Caco-2 (cell line): ENCODE measurements at regions not wholly inside any gene's neighbourhood (a gene's known extent, or its start where the extent isn't known, plus 50 kb on each side); places are given as distances from the start of the nearest gene placed in this dataset.
"Not testable (repeated sequence)": the region's sequence is repeated elsewhere in the genome, so short reads cannot be mapped to it uniquely, and the experiment has no call there.

Source experiments
- BruUV-seq: library from RNA; stranded (reverse); fragments of 400-500 nt; replicated peaks from 2 replicates; lab custom pipeline; 2021; lab: Mats Ljungman, UMichigan
- CTCF ChIA-PET: fragments of 300-600 bp; sonication (Branson Sonifier 250); formaldehyde crosslinking; loops from one replicate; lab custom pipeline; 2022; ENCODE audit warnings: antibody characterized with exemption; lab: Charles Lee
- POLR2A ChIA-PET: fragments of 300-600 bp; sonication (Branson Sonifier 250); formaldehyde crosslinking; loops from one replicate; lab custom pipeline; 2022; ENCODE audit warnings: antibody characterized with exemption; lab: Charles Lee
- DNase-seq, 2 experiments: peaks; one replicate each; pipeline versions ENCODE4 v3.0.0 to v3.0.0-alpha.2; 2020 to 2022
- H3K27me3 ChIP-seq: replicated peaks from 2 replicates; pipeline ENCODE4 v1.6.0; 2011; ENCODE audit warnings: low read length; ENCODE audit not compliant: control insufficient read depth, insufficient read depth
- H3K36me3 ChIP-seq: 2 replicates; pipeline ENCODE4 v1.5.1; 2011; ENCODE audit warnings: low read length; ENCODE audit not compliant: control insufficient read depth, insufficient read depth
- H3K4me1 ChIP-seq: fragments of 250-450 bp; sonication (Bioruptor Pico); 2 replicates; pipeline ENCODE4 v1.5.1; 2020; ENCODE audit warnings: mild to moderate bottlenecking
- H3K4me3 ChIP-seq: 2 replicates; pipeline ENCODE4 v1.5.1; 2011; ENCODE audit warnings: low read depth, mild to moderate bottlenecking, control low read depth, low read length
- H3K9me3 ChIP-seq: fragments of 250-450 bp; sonication (Bioruptor Pico); 2 replicates; pipeline ENCODE4 v1.5.1; 2020; ENCODE audit warnings: mild to moderate bottlenecking, moderate library complexity
- H3K27ac Mint-ChIP-seq: one replicate; pipeline ENCODE4 v1.8.0; 2022; ENCODE audit warnings: mixed read lengths; ENCODE audit not compliant: unreplicated experiment
- H3K27me3 Mint-ChIP-seq: one replicate; pipeline ENCODE4 v1.8.0; 2022; ENCODE audit warnings: mixed read lengths; ENCODE audit not compliant: insufficient read depth, unreplicated experiment
- H3K36me3 Mint-ChIP-seq: one replicate; pipeline ENCODE4 v1.8.0; 2022; ENCODE audit warnings: mild to moderate bottlenecking, mixed read lengths; ENCODE audit not compliant: insufficient read depth, unreplicated experiment
- H3K4me1 Mint-ChIP-seq: one replicate; pipeline ENCODE4 v1.8.0; 2022; ENCODE audit warnings: low read depth, mixed read lengths; ENCODE audit not compliant: unreplicated experiment
- H3K4me3 Mint-ChIP-seq: one replicate; pipeline ENCODE4 v1.8.0; 2022; ENCODE audit warnings: mild to moderate bottlenecking, moderate library complexity, mixed read lengths; ENCODE audit not compliant: unreplicated experiment
- H3K9me3 Mint-ChIP-seq: one replicate; pipeline ENCODE4 v1.8.0; 2022; ENCODE audit warnings: mixed read lengths; ENCODE audit not compliant: unreplicated experiment
- CTCF ChIP-seq, 2 experiments: fragments of 200-600 bp in 1 of 2; IDR thresholded peaks; 1 replicate in 1 of 2; 2 replicates in 1 of 2; pipeline versions ENCODE4 v1.5.1 to v1.8.0; 2011 to 2022; ENCODE audit warnings: antibody characterized with exemption in 1 of 2, control low read depth in 1 of 2, inconsistent platforms in 1 of 2, low read depth in 1 of 2, low read length in 1 of 2, mild to moderate bottlenecking in 1 of 2, moderate library complexity in 1 of 2; ENCODE audit not compliant: insufficient read depth in 1 of 2, severe bottlenecking in 1 of 2, unreplicated experiment in 1 of 2
- intact Hi-C: fragments of 100-400 bp; cut with micrococcal nuclease; formaldehyde crosslinking; loops from one replicate; pipeline ENCODE4 v1.10.0; 2022; ENCODE audit not compliant: unreplicated experiment

DNA sequence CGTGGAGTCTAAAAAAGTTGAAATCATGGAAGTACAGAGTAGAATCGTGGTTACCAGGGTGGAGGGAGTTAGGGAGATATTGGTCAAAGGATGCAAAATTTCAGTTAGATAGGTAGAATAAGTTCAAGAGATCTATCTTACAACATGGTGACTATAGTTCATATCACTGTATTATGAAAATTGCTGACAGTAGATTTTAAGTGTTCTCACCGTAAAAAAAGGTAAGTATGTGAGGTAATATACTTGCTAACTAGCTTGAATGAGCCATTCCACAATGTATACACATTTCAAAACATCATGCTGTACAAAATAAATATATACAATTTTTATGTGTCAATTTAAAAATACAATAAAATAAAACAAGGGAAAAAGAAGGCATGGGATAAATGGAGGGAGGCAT lies 392.1 kb downstream of the CAAP1 start:
- intact Hi-C loops, result no loop called here
- no peak overlapping the region for H3K4me3 ChIP-seq
- DNase-seq, result no peak
- no peaks in the 10 kb centered on the region for H3K36me3 Mint-ChIP-seq
- no peaks in the 10 kb centered on the region for H3K27me3 Mint-ChIP-seq
- no peak overlapping the region for H3K27ac Mint-ChIP-seq
- TF ChIP-seq CTCF (IDR thresholded peaks at IDR 0.05; ENCODE audit: insufficient read depth in 1 of 2, low read depth in 1 of 2, low read length in 1 of 2, severe bottlenecking in 1 of 2, unreplicated experiment in 1 of 2), result no peak
- H3K36me3 ChIP-seq, result no peaks in the 10 kb centered on the region
- no peaks in the 10 kb centered on the region for H3K4me1 ChIP-seq
- H3K27me3 ChIP-seq, result no peaks in the 10 kb centered on the region
- H3K4me3 Mint-ChIP-seq, result no peak overlapping the region
- H3K4me1 Mint-ChIP-seq, result no peaks in the 10 kb centered on the region
- CTCF ChIA-PET, result no interaction called here
- H3K9me3 ChIP-seq, result no peaks in the 10 kb centered on the region
- POLR2A ChIA-PET, result no interaction called here
- H3K9me3 Mint-ChIP-seq, result no peaks in the 10 kb centered on the region
- no TSS peak for BruUV-seq

DNA sequence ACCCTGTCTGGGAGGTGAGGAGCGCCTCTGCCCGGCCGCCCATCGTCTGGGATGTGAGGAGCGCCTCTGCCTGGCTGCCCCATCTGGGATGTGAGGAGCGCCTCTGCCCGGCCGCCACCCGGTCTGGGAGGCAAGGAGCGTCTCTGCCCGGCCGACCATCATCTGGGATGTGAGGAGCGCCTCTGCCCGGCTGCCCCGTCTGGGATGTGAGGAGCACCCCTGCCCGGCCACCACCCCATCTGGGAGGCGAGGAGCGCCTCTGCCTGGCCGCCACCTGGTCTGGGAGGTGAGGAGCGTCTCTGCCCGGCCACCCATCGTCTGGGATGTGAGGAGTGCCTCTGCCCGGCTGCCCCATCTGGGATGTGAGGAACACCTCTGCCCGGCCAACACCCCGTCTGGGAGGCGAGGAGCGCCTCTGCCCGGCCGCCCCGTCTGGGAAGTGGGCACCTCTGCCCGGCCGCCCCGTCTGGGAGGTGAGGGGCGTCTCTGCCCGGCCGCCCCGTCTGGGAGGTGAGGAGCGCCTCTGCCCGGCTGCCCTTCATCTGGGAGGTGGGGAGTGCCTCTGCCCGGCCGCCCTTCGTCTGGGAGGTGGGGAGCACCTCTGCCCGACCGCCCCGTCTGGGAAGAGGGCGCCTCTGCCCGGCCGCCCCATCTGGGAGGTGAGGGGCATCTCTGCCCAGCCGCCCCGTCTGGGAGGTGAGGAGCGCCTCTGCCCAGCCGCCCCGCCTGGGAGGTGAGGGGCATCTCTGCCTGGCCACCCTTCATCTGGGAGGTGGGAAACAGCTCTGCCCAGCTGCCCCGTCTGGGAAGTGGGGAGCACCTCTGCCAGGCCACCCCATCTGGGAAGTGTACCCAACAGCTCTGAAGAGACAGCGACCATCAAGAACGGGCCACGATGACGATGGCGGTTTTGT lies 399.7 kb downstream of the CAAP1 start:
- POLR2A ChIA-PET, H3K9me3 Mint-ChIP-seq, CTCF ChIA-PET: not testable (repeated sequence)

DNA sequence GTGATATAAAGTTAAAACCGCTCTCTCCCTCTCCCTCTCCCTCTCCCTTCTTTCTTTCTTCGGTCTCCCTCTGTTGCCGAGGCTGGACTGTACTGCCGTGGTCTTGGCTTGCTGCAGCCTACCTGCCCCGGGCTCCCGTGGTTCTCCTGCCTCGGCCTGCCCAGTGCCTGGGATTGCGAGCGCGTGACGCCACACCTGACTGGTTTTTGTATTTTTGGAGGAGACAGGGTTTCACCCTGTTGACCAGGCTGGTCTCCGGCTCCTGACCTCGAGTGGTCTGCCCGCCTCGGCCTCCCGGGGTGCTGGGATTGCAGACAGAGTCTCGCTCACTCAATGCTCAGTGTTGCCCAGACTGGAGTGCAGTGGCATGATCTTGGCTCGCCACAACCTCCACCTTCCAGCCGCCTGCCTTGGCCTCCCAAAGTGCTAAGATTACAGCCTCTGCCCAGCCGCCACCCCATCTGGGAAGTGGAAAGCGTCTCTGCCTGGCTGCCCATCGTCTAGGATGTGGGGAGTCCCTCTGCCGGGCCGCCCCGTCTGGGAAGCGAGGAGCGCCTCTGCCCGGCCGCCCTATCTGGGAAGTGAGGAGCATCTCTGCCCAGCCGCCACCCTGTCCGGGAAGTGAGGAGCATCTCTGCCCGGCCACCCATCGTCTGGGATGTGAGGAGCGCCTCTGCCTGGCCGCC lies 400.5 kb downstream of the CAAP1 start:
- CTCF ChIA-PET, H3K4me3 ChIP-seq, BruUV-seq, H3K27me3 ChIP-seq, H3K36me3 ChIP-seq, H3K4me3 Mint-ChIP-seq, H3K9me3 ChIP-seq, DNase-seq, H3K4me1 Mint-ChIP-seq, H3K27ac Mint-ChIP-seq, H3K36me3 Mint-ChIP-seq, H3K27me3 Mint-ChIP-seq, H3K9me3 Mint-ChIP-seq, H3K4me1 ChIP-seq, intact Hi-C loops, POLR2A ChIA-PET: not testable (repeated sequence)

More for the DNA sequence above, 399.7 kb downstream of the CAAP1 start:
- BruUV-seq, H3K27ac Mint-ChIP-seq, DNase-seq, H3K4me1 Mint-ChIP-seq, H3K36me3 Mint-ChIP-seq, H3K4me3 Mint-ChIP-seq, H3K4me1 ChIP-seq, H3K27me3 ChIP-seq, intact Hi-C loops, H3K9me3 ChIP-seq, H3K27me3 Mint-ChIP-seq, H3K36me3 ChIP-seq, H3K4me3 ChIP-seq: not testable (repeated sequence)

DNA sequence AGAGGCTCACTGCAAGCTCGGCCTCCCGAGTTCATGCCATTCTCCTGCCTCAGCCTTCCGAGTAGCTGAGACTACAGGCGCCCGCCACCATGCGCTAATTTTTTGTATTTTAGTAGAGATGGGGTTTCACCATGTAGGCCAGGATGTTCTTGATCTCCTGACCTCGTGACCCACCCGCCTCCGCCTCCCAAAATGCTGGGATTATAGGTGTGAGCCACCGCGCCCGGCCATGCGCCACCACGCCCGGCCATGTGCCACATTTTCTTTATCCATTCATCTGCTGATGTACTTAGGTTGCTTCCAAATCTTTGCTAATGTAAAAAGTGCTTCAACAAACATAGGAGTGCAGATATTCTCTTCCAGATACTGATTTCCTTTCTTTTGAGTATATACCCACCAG lies 408.6 kb downstream of the CAAP1 start:
- intact Hi-C loops, result no loop called here
- Histone ChIP-seq H3K4me1 (no peaks in the 10 kb centered on the region), H3K36me3 (no peaks in the 10 kb centered on the region), H3K27me3 (no peaks in the 10 kb centered on the region), H3K9me3 (no peaks in the 10 kb centered on the region), H3K4me3 (no peak overlapping the region)
- H3K27ac Mint-ChIP-seq, result no peak overlapping the region
- ChIA-PET CTCF (no interaction called here), POLR2A (no interaction called here)
- no TSS peak for BruUV-seq
- H3K4me3 Mint-ChIP-seq, result no peak overlapping the region
- H3K27me3 Mint-ChIP-seq, result no peaks in the 10 kb centered on the region
- no peak for TF ChIP-seq CTCF (IDR thresholded peaks at IDR 0.05; ENCODE audit: insufficient read depth in 1 of 2, low read depth in 1 of 2, low read length in 1 of 2, severe bottlenecking in 1 of 2, unreplicated experiment in 1 of 2)
- no peaks in the 10 kb centered on the region for H3K4me1 Mint-ChIP-seq
- no peaks in the 10 kb centered on the region for H3K9me3 Mint-ChIP-seq
- H3K36me3 Mint-ChIP-seq, result no peaks in the 10 kb centered on the region
- DNase-seq, result no peak
